HepG2 (cell line): ENCODE measurements at regions not wholly inside any gene's neighbourhood (a gene's known extent, or its start where the extent isn't known, plus 50 kb on each side); places are given as distances from the start of the nearest gene placed in this dataset.

Experiments used
- CREB1 ChIP-seq, 2 experiments: fragments of 450-650 bp in 1 of 2; IDR thresholded peaks; 2 replicates each; pipeline ENCODE4 v1.6.1; 2016 to 2017; ENCODE audit warnings: control low read depth in 1 of 2, mild to moderate bottlenecking in 1 of 2, missing compliant biosample characterization in 1 of 2, missing genetic modification characterization in 1 of 2
- MIER3 ChIP-seq: IDR thresholded peaks from 2 replicates; pipeline ENCODE4 v1.6.1; 2016; ENCODE audit warnings: missing compliant biosample characterization, borderline replicate concordance
- SIN3A ChIP-seq: IDR thresholded peaks from 2 replicates; pipeline ENCODE4 v1.6.1; 2011; ENCODE audit warnings: low read depth, mild to moderate bottlenecking, control low read depth, low read length, borderline replicate concordance

DNA sequence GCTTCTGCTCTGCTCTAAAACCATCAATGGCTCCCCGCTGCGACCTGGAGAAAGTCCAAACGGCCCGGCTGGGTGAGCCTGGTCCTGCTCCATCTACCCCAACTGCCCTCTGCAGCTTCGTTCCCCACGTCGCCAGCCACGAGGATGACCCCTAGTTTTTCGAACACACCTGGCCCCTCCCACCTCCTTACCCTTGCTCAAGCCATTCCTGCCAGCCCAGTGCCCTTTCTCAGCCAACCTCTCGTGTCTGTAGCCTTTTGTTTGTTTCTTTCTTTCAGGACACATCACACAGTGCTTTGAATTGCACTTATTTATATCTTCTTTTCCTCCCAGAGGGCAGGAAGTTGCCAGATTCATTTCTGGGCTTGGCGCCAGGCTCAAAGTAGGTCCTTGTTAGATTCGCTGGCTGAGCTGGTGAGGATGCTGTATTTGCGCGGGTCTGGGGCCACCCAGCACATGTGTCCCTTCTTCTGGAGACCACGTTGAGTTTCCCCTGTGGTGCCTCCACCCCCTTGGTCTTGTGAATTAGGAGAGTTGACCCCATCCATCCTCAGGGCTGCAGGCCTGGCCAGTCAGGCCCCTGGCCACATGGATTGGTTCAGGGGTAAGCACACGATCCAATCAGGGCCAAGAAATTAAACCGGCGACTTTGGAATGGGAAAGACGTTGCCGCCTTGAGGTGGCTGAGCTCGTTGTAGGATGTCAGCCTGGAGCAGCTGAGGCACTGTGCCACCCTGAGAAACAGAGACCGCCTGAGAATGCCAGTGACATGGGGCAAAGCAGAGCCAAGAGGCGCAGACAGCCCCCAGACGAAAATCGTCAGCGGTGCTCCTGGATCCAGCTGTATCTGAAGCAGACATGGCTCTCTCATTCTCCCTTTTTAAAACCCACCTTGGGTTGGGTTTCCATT is 156.0 kb downstream of the CEBPB start:
- TF ChIP-seq CREB1 (IDR thresholded peaks at IDR 0.05) (no peak), CREB1 (CRISPR knock-in tag; IDR thresholded peaks at IDR 0.05) (no peak), SIN3A (no peak), MIER3 (no peak)
